SK-N-SH treated with all-trans-retinoic acid at 6 μM for 48 hours (cell line): ENCODE measurements at regions not wholly inside any gene's neighbourhood (a gene's known extent, or its start where the extent isn't known, plus 50 kb on each side); places are given as distances from the start of the nearest gene placed in this dataset.

Source experiments
- PPARA ChIP-seq: fragments of 250-450 bp; sonication (Bioruptor Pico); IDR thresholded peaks from 2 replicates; pipeline ENCODE4 v1.5.0; 2020; ENCODE audit warnings: mild to moderate bottlenecking, borderline replicate concordance
- ZFP30 ChIP-seq: fragments of 450-650 bp; formaldehyde crosslinking; IDR thresholded peaks from 2 replicates; pipeline ENCODE4 v1.5.0; 2022; ENCODE audit warnings: mild to moderate bottlenecking, moderate library complexity

- TF ChIP-seq ZFP30 (CRISPR knock-in tag) (no peak), PPARA (no peak)
Observed at GRCh38 chr2:22634167-22634566, 750.8 kb upstream of the KLHL29 start.
